Stomach smooth muscle (tissue), 2 donors: ENCODE measurements at regions not wholly inside any gene's neighbourhood (a gene's known extent, or its start where the extent isn't known, plus 50 kb on each side); places are given as distances from the start of the nearest gene placed in this dataset.

Experiments used
- H3K27ac ChIP-seq: one replicate; pipeline ENCODE4 v1.7.0; 2013; ENCODE audit warnings: mild to moderate bottlenecking, low read length, inconsistent platforms
- H3K27me3 ChIP-seq, 2 donors: one replicate each; pipeline ENCODE4 v1.7.0; 2013; ENCODE audit warnings: low read length in 2 of 2; ENCODE audit not compliant: insufficient read depth in 2 of 2, control insufficient read depth in 1 of 2
- H3K36me3 ChIP-seq, 2 donors: one replicate each; pipeline ENCODE4 v1.7.0; 2013; ENCODE audit warnings: low read length in 2 of 2; ENCODE audit not compliant: control insufficient read depth in 2 of 2, insufficient read depth in 2 of 2
- H3K4me1 ChIP-seq: one replicate; pipeline ENCODE4 v1.7.0; 2013; ENCODE audit warnings: low read length; ENCODE audit not compliant: control insufficient read depth, insufficient read depth
- H3K4me3 ChIP-seq, 2 donors: one replicate each; pipeline ENCODE4 v1.7.0; 2013; ENCODE audit warnings: low read length in 2 of 2
- H3K9ac ChIP-seq, 2 donors: one replicate each; pipeline ENCODE4 v1.7.0; 2013; ENCODE audit warnings: low read length in 2 of 2, mild to moderate bottlenecking in 1 of 2
- H3K9me3 ChIP-seq, 2 donors: one replicate each; pipeline ENCODE4 v1.7.0; 2013; ENCODE audit warnings: low read length in 2 of 2; ENCODE audit not compliant: control insufficient read depth in 2 of 2
- donor health status: healthy.
- donor health status: Pancreatic carcinoma.

- no peaks in the 10 kb centered on the region for H3K27me3 ChIP-seq
Observed at GRCh38 chr4:108314900-108315589, 146.3 kb upstream of the LEF1 start.

GRCh38 chr4:108313546-108314339, 145.0 kb upstream of the LEF1 start:
- H3K9me3 ChIP-seq: no peaks in the 10 kb centered on the region
- no peaks in the 10 kb centered on the region for H3K27me3 ChIP-seq
- no peak overlapping the region for H3K9ac ChIP-seq
- H3K27ac ChIP-seq: no peak overlapping the region
- no peaks in the 10 kb centered on the region for H3K36me3 ChIP-seq
- H3K4me1 ChIP-seq: no peaks in the 10 kb centered on the region
- H3K4me3 ChIP-seq: no peak overlapping the region

More at GRCh38 chr4:108314900-108315589, 146.3 kb upstream of the LEF1 start:
- Histone ChIP-seq H3K36me3 (no peaks in the 10 kb centered on the region), H3K9me3 (no peaks in the 10 kb centered on the region), H3K4me1 (no peaks in the 10 kb centered on the region), H3K9ac (no peak overlapping the region), H3K27ac (no peak overlapping the region), H3K4me3 (no peak overlapping the region)

GRCh38 chr4:108311313-108311712, 142.6 kb upstream of the LEF1 start:
- no peaks in the 10 kb centered on the region for H3K27me3 ChIP-seq
- no peak overlapping the region for H3K4me3 ChIP-seq
- no peak overlapping the region for H3K27ac ChIP-seq
- no peaks in the 10 kb centered on the region for H3K36me3 ChIP-seq
- H3K9ac ChIP-seq: no peak overlapping the region
- no peaks in the 10 kb centered on the region for H3K9me3 ChIP-seq
- no peaks in the 10 kb centered on the region for H3K4me1 ChIP-seq

GRCh38 chr4:108303488-108304177, 134.9 kb upstream of the LEF1 start:
- H3K9me3 ChIP-seq: no peaks in the 10 kb centered on the region
- no peaks in the 10 kb centered on the region for H3K4me1 ChIP-seq
- no peaks in the 10 kb centered on the region for H3K36me3 ChIP-seq
- no peak overlapping the region for H3K4me3 ChIP-seq
- H3K27me3 ChIP-seq: peaks cover 0 to 2% of the 10 kb centered on the region in 2 donors
- H3K27ac ChIP-seq: no peak overlapping the region
- no peak overlapping the region for H3K9ac ChIP-seq

GRCh38 chr4:108301545-108302251, 133.0 kb upstream of the LEF1 start:
- no peak overlapping the region for H3K27ac ChIP-seq
- H3K9ac ChIP-seq: no peak overlapping the region
- H3K9me3 ChIP-seq: no peaks in the 10 kb centered on the region
- H3K4me3 ChIP-seq: no peak overlapping the region
- H3K27me3 ChIP-seq: peaks cover 0 to 2% of the 10 kb centered on the region in 2 donors
- no peaks in the 10 kb centered on the region for H3K36me3 ChIP-seq
- H3K4me1 ChIP-seq: no peaks in the 10 kb centered on the region

GRCh38 chr4:108297605-108298004, 128.9 kb upstream of the LEF1 start:
- no peaks in the 10 kb centered on the region for H3K27me3 ChIP-seq
- no peaks in the 10 kb centered on the region for H3K4me1 ChIP-seq
- H3K4me3 ChIP-seq: no peak overlapping the region
- no peak overlapping the region for H3K9ac ChIP-seq
- no peaks in the 10 kb centered on the region for H3K36me3 ChIP-seq
- no peak overlapping the region for H3K27ac ChIP-seq
- H3K9me3 ChIP-seq: no peaks in the 10 kb centered on the region

- Histone ChIP-seq H3K9ac (no peak overlapping the region), H3K4me3 (no peak overlapping the region), H3K27me3 (no peaks in the 10 kb centered on the region), H3K27ac (no peak overlapping the region), H3K4me1 (no peaks in the 10 kb centered on the region), H3K36me3 (no peaks in the 10 kb centered on the region), H3K9me3 (no peaks in the 10 kb centered on the region)
Observed at GRCh38 chr4:108292229-108292628, 123.5 kb upstream of the LEF1 start.

- Histone ChIP-seq H3K27me3 (no peaks in the 10 kb centered on the region), H3K4me3 (no peak overlapping the region), H3K9me3 (no peaks in the 10 kb centered on the region)
Observed at GRCh38 chr4:108291137-108291536, 122.4 kb upstream of the LEF1 start.

GRCh38 chr4:108287834-108288413, 119.2 kb upstream of the LEF1 start:
- Histone ChIP-seq H3K4me1 (no peaks in the 10 kb centered on the region), H3K36me3 (no peaks in the 10 kb centered on the region), H3K9ac (no peak overlapping the region), H3K27me3 (no peaks in the 10 kb centered on the region), H3K4me3 (no peak overlapping the region), H3K9me3 (no peaks in the 10 kb centered on the region), H3K27ac (no peak overlapping the region)

More at GRCh38 chr4:108291137-108291536, 122.4 kb upstream of the LEF1 start:
- Histone ChIP-seq H3K27ac (no peak overlapping the region), H3K36me3 (no peaks in the 10 kb centered on the region), H3K9ac (no peak overlapping the region), H3K4me1 (no peaks in the 10 kb centered on the region)

GRCh38 chr4:108280072-108280471, 111.3 kb upstream of the LEF1 start:
- Histone ChIP-seq H3K9me3 (peaks cover 0 to 3% of the 10 kb centered on the region in 2 donors), H3K36me3 (no peaks in the 10 kb centered on the region), H3K27ac (no peak overlapping the region), H3K4me3 (no peak overlapping the region), H3K9ac (no peak overlapping the region), H3K4me1 (no peaks in the 10 kb centered on the region), H3K27me3 (no peaks in the 10 kb centered on the region)
